Fibroblast of the conjunctiva (primary cell): ENCODE measurements at regions not wholly inside any gene's neighbourhood (a gene's known extent, or its start where the extent isn't known, plus 50 kb on each side); places are given as distances from the start of the nearest gene placed in this dataset.
"Not testable (repeated sequence)": the region's sequence is repeated elsewhere in the genome, so short reads cannot be mapped to it uniquely, and the experiment has no call there.

ENCODE experiments used
- DNase-seq: peaks from one replicate; pipeline ENCODE4 v3.0.0-alpha.2; 2010; ENCODE audit warnings: low read depth

GRCh38 chr2:109719871-109720270 is 74.2 kb upstream of the RGPD5 start:
- DNase-seq = no peak

GRCh38 chr2:109720380-109721106 is 73.6 kb upstream of the RGPD5 start:
- no peak for DNase-seq

DNA sequence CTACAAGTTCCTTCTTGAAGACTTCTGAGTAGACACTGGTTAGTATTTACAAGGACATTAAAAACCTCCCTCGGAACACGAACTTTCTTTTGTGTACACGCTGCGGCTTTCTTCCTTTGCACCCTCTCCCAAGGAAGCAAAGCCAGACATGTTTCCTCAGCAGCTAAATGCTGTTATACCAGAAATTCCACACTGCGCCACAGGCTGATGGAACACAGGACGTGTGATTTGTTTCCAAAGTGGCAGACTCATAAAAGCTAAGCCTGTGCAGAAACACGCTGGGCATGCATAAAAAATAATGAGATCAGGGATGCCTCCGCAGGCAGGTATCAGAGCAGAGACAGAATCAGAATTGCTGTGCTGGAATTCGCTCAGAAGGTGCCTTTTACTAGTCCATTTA is 73.0 kb upstream of the RGPD5 start:
- no peak for DNase-seq

GRCh38 chr2:109721626-109722025 is 72.5 kb upstream of the RGPD5 start:
- DNase-seq = no peak

- no peak for DNase-seq
Observed at GRCh38 chr2:109722026-109722425, 72.1 kb upstream of the RGPD5 start.

DNA sequence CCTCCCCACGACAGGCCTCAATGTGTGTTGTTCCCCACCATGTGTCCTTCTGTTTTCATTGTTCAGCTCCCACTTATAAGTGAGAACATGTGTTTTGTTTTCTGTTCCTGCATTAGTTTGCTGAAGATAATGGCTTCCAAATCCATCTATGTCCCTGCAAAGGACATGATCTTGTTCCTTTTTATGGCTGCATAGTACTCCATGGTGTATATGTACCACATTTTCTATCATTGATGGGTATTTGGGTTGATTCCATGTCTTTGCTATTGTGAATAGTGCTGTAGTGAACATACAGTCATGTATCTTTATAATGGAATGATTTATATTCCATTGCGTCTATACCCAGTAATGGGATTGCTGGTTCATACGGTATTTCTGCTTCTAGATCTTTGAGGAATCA is 71.5 kb upstream of the RGPD5 start:
- not testable (repeated sequence) for DNase-seq

GRCh38 chr2:109723153-109723552 is 71.0 kb upstream of the RGPD5 start:
- DNase-seq = not testable (repeated sequence)

GRCh38 chr2:109724533-109725460 is 69.3 kb upstream of the RGPD5 start:
- DNase-seq = no peak

GRCh38 chr2:109726379-109727270 is 67.5 kb upstream of the RGPD5 start:
- DNase-seq = no peak

DNA sequence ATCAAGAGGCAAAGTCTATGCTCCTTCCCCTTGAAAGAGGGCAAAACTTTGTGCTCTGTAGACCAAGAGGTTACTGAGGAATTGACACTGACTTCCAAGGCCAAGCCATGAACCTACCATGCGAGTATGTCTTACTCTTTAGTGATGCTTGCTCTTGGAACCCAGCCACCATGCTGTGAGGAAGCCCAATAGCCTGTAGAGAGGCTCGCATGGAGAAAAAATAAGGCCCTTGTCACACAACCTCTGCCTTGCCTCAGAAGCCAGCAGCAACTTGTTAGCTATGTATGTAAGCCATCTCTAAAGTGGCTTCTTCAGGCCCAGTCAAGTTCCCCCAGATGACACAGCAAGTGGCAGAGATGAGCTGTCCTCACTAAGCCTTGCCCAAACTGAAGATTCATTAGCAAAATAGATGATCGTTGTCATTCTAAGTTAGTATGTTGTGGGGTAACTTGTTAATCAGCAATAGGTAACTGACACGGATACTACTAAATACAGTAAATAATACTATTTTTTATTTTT is 66.1 kb upstream of the RGPD5 start:
- no peak for DNase-seq

GRCh38 chr2:109733746-109734145 is 60.4 kb upstream of the RGPD5 start:
- DNase-seq = not testable (repeated sequence)

DNA sequence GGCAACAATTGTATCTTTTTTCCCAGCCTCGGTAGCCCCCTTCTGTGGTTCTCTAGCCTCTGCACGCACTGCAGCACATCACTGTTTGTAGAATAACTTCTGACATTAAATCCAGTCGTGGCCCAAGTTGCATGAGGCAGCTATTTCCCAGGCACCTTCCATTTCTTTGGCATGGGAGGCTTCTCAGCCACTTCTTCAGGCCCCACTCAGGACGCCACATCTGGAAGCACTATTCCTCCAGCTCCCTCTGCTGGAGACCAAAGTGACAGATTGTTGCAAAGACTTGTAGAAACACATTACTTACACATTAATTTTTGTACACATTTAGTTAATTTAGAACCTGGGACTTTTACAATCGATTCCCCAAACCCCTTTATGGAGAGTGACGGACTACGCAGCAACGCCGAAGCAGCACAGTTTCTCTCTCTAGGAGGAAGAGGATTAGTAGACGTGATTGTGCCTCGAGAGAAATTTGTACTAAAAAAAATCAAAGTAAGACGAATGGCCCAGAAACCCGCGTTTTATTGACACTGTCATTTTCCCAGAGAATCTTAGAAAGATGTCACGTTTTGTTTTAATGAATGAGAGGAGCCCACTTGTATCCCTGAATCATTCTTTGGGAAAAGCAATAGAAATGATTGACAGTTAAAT is 57.8 kb upstream of the RGPD5 start:
- peak; percentile 56 for DNase-seq
